Lower lobe of right lung (tissue), 2 donors: ENCODE measurements at regions not wholly inside any gene's neighbourhood (a gene's known extent, or its start where the extent isn't known, plus 50 kb on each side); places are given as distances from the start of the nearest gene placed in this dataset.

Experiments
- ATAC-seq, 2 donors: fragments of 200-7000 bp; cut with Tn5 transposase; one replicate each; pipeline ENCODE4 v1.9.1; 2020 to 2022; ENCODE audit warnings: mild to moderate bottlenecking in 2 of 2, moderate library complexity in 2 of 2
- DNase-seq: peaks from one replicate; pipeline ENCODE4 v3.0.0-alpha.2; 2020
- H3K27ac ChIP-seq: fragments of 200-600 bp; one replicate; pipeline ENCODE4 v1.8.0; 2022
- H3K27me3 ChIP-seq: fragments of 200-600 bp; one replicate; pipeline ENCODE4 v1.8.0; 2022; ENCODE audit warnings: low read depth
- H3K36me3 ChIP-seq: fragments of 200-600 bp; one replicate; pipeline ENCODE4 v1.8.0; 2022; ENCODE audit warnings: mild to moderate bottlenecking
- H3K4me1 ChIP-seq: fragments of 200-600 bp; one replicate; pipeline ENCODE4 v1.8.0; 2022
- H3K4me3 ChIP-seq: fragments of 200-600 bp; one replicate; pipeline ENCODE4 v1.8.0; 2022; ENCODE audit warnings: mild to moderate bottlenecking
- H3K9me3 ChIP-seq: fragments of 200-600 bp; one replicate; pipeline ENCODE4 v1.8.0; 2022
- CTCF ChIP-seq: fragments of 200-600 bp; IDR thresholded peaks from one replicate; pipeline ENCODE4 v1.8.0; 2022; ENCODE audit warnings: antibody characterized with exemption, mild to moderate bottlenecking
- intact Hi-C: fragments of 100-400 bp; cut with DNase I; formaldehyde crosslinking; loops from one replicate; pipeline ENCODE4 v1.11.0; 2022
- donor health status: DM: no; HTN: yes; CAD: no; lungs with severe emphysema.

- intact Hi-C loops: no loop called here
- no peaks in the 10 kb centered on the region for H3K27me3 ChIP-seq
- H3K4me1 ChIP-seq: no peaks in the 10 kb centered on the region
- ATAC-seq: no peak
- H3K4me3 ChIP-seq: no peak overlapping the region
- H3K9me3 ChIP-seq: no peaks in the 10 kb centered on the region
- no peak overlapping the region for H3K27ac ChIP-seq
- TF ChIP-seq CTCF: no peak
- no peaks in the 10 kb centered on the region for H3K36me3 ChIP-seq
- DNase-seq: no peak
Observed at GRCh38 chr21:22743085-22743484, 1744.9 kb downstream of the NCAM2 start.

DNA sequence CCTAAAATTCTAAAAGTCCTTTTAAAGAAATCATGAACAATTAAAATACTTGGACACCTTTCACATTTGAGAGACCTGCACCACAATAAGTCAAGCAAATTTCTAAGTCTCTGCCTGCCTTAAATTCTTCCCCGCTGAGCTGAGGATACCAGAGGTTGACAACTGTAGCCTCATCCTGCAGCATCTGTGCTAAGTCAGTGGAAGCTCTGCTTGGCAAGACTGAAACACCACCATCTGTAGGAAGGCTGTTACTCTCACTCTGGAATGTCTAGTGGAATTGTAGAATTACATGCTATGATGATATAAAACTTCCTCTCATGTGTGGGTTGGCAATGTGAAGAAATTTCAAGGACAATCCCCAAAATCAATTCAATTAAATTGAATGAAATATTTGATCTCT, 1756.5 kb downstream of the NCAM2 start:
- no peak overlapping the region for H3K4me3 ChIP-seq
- H3K36me3 ChIP-seq: no peaks in the 10 kb centered on the region
- intact Hi-C loops: no loop called here
- H3K4me1 ChIP-seq: no peaks in the 10 kb centered on the region
- H3K27ac ChIP-seq: no peak overlapping the region
- no peaks in the 10 kb centered on the region for H3K27me3 ChIP-seq
- DNase-seq (no peak), ATAC-seq (no peak)
- no peaks in the 10 kb centered on the region for H3K9me3 ChIP-seq
- TF ChIP-seq CTCF: no peak

DNA sequence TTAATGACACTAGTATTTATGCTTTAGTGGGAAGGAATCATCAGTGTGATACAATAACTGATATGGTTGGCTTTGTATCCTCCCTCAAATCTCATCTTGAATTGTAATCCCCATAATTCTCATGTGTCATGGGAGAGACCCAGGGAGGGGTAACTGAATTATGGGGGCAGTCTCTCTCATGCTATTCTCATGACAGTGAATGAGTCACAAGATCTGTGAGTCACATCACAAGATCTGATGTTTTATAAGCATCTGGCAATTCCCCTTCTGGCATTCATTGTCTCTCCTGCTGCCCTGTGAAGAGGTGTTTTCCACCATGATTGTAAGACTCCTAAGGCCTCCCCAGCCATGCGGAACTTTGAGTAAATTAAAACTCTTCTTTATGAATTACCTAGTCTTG, 1760.3 kb downstream of the NCAM2 start:
- Histone ChIP-seq H3K9me3 (no peaks in the 10 kb centered on the region), H3K27ac (no peak overlapping the region), H3K27me3 (no peaks in the 10 kb centered on the region), H3K4me3 (no peak overlapping the region), H3K4me1 (no peaks in the 10 kb centered on the region), H3K36me3 (no peaks in the 10 kb centered on the region)
- TF ChIP-seq CTCF: no peak
- ATAC-seq (no peak), DNase-seq (no peak)
- intact Hi-C loops: no loop called here

DNA sequence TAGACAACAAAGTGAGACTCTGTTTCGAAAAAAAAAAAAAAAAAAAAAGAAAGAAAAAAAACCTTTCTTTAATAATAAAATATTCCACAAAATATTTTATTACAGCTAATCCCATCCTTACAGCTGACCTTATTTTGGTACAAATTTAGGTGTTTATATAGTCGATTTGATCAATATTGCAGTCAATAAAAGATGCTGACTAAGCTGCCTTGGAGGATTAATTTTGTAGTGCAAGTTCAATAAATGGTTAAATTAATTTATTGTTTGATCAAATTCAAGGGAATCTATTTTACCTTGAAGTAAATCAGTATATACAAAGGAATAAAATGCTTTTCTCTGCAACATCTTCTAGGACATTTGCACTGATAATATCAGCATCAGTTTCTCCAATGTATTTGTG, 1764.3 kb downstream of the NCAM2 start:
- intact Hi-C loops: no loop called here
- ATAC-seq: no peak
- TF ChIP-seq CTCF: no peak
- Histone ChIP-seq H3K27ac (no peak overlapping the region), H3K36me3 (no peaks in the 10 kb centered on the region), H3K9me3 (no peaks in the 10 kb centered on the region), H3K4me1 (no peaks in the 10 kb centered on the region), H3K27me3 (no peaks in the 10 kb centered on the region), H3K4me3 (no peak overlapping the region)
- no peak for DNase-seq

DNA sequence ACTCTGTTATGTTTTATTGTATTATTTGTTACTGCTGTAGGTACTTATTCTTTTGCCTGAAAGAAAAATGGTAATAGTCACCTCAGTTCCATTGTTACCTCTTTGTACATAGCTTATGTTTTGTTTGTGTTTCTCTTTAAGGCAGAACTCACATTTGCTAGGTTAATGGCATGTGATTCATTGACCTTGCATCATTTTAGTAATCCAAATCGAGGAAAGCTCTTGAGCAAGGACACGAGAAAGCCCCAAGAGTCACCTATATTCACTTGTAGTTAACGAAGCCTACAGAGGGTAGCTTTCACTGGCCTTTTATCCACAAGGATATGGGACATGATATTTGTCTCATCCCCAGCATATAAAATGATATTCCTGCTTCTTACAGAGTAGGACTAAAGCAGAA, 1765.2 kb downstream of the NCAM2 start:
- H3K27me3 ChIP-seq: no peaks in the 10 kb centered on the region
- no peaks in the 10 kb centered on the region for H3K9me3 ChIP-seq
- intact Hi-C loops: no loop called here
- no peak for TF ChIP-seq CTCF
- no peaks in the 10 kb centered on the region for H3K36me3 ChIP-seq
- ATAC-seq (no peak), DNase-seq (no peak)
- no peak overlapping the region for H3K27ac ChIP-seq
- H3K4me3 ChIP-seq: no peak overlapping the region
- no peaks in the 10 kb centered on the region for H3K4me1 ChIP-seq

- intact Hi-C loops: no loop called here
- no peak for DNase-seq
- no peaks in the 10 kb centered on the region for H3K27me3 ChIP-seq
- no peak for ATAC-seq
- no peak overlapping the region for H3K27ac ChIP-seq
- no peak overlapping the region for H3K4me3 ChIP-seq
- no peak for TF ChIP-seq CTCF
- H3K4me1 ChIP-seq: no peaks in the 10 kb centered on the region
- no peaks in the 10 kb centered on the region for H3K36me3 ChIP-seq
- no peaks in the 10 kb centered on the region for H3K9me3 ChIP-seq
Observed at GRCh38 chr21:22764222-22764621, 1766.0 kb downstream of the NCAM2 start.
